M059J (cell line): ENCODE measurements at regions not wholly inside any gene's neighbourhood (a gene's known extent, or its start where the extent isn't known, plus 50 kb on each side); places are given as distances from the start of the nearest gene placed in this dataset.

Experiments
- DNase-seq: peaks from one replicate; pipeline ENCODE4 v3.0.0-alpha.2; 2012; ENCODE audit warnings: low read depth

DNA sequence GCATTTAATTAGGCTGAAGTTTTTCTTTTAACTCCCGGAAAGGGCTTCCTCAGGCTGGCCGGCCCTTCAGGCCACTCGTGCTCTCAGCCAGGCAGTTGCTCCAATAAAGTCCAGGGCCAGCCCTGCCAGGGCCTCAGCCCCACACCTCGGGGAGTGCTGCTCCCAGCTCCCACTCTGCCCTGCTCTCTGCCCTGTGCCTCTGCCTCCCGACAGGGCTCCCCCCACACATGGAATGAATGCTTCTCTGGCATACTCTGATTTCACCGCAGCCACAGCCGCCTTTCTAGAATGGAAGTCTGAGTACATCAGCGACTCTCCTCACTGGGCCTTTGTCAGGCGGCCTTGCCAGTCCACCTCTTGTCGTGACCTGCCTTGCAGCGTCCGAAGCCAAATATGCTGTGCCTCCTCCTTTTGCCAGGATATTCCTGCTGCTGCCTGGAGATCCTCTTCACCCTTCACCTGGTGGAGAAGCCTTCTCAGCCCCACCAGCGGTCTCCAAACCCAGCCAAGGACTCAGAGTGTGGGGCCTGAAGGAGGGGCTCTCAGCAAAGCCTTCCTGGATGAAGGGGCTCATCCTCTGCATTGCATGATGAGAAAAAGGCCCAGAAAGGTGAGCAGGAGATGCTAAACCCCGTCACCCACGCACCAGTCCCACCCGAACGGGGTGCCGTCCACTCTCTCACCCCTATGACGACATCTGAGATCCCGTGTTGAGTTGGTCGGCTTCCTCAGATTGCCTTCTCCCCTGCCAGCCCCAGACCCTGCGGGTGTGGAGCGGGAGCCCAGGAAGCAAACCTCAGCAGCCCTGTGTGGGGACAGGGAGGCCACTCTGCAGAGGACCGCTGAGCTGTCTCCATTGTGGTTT is 472.7 kb upstream of the HS6ST1 start:
- DNase-seq, result no peak

DNA sequence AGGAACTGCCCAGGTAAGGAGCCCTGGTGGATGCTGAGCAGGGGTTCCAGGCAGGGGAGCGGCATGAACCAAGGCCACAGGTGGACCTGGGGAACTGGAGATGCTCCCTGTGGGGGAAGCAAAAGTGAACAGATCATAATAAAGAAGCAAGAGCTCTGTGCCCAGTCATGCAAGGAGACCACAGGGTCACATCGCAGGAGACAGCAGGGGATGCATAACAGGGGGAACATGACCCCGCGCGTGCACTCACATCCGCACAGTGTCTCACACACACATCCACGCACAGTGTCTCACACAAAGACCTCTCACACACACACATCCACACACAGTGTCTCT is 473.3 kb upstream of the HS6ST1 start:
- no peak for DNase-seq

DNA sequence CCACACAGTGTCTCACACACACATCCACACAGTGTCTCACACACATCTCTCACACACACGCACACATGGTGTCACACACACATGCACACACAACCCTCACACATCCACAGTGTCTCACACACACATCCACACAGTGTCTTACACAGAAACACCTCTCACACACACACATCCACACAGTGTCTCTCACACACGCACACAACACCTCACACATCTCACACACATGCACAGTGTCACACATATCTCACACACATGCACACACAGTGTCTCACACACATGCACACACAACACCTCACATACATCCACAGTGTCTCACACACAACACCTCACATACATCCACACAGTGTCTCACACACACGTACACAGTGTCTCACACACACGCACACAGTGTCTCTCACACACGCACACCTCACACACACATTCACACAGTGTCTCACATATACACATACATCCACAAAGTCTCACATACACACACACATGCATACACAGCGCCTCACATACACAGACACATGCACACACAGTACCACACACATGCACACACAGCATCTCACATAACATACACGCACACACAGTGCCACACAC is 473.9 kb upstream of the HS6ST1 start:
- DNase-seq, result no peak

DNA sequence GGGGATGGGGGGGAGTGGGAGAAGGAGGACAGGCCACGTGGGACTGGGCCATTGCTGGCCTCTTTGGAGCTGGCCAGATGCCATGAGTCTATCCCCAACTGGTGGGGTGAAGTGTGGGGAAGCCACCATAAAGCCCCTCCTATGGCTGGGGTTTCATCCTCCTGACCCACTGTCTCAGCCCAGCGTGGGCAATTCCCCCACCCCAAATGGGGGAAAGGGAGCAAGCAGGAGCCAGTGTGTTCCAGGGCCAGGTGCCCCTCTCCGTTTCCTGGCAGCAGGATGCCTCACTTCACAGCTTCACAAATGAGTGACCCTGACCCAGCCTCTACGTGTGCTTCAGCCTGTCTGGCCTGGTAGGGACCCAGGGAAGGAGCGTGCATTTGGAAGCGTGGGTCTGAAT is 474.7 kb upstream of the HS6ST1 start:
- DNase-seq, result no peak

DNA sequence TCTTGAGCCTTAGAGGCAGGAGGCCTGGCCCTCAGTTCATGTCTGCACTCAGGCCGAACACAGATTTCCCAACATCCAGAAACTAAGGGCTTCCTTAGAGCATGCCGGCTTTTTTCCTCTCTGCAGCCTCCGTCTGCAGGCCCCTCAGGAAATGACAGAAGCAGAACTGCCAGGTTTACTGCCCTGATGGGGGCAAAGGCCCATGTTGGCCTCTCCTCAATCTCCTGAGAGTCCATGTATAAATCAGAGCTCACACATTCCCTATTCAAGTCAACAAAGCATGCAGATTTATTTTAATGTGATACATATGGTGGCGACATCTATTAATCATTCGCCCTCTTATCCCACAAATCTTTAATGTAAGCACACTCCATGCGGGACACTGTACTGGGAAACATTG is 475.6 kb upstream of the HS6ST1 start:
- no peak for DNase-seq

DNA sequence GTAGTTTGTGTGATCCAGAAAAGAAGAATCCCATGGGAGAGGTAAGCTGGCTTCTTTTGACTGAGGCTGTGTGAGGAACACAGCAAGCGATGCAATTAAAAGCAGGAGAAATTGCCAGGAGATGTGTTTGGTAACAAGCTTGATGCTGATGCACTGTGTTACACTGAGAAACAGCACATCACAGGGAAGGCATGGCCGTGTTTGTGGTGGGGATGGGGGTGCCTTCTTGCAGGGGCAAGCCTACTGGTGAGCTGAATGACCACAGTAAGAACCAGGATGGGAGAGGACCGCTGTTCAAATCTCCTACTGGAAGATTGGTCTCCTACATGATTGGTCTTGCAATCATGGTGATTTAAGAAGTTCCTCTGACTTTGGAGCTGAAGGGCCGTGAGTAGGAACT is 477.7 kb upstream of the HS6ST1 start:
- DNase-seq, result no peak

DNA sequence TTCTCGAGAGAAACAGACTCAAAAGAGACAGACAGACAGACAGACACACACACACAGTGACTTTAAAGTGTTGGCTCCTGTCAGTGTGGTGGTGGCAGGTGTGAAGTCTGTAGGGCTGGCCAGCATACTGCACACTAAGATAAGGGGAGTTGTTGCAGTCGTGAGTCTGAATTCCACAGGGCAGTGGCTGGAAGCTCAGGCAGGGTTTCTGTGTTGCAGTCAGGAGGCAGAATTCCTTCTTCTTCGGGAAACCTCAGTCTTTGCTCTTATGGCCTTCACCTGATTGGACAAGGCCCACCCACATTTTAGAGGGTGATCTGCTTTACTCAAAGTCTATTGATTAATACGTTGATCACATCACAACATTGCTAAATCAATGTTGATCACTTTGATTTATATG is 478.4 kb upstream of the HS6ST1 start:
- no peak for DNase-seq

DNA sequence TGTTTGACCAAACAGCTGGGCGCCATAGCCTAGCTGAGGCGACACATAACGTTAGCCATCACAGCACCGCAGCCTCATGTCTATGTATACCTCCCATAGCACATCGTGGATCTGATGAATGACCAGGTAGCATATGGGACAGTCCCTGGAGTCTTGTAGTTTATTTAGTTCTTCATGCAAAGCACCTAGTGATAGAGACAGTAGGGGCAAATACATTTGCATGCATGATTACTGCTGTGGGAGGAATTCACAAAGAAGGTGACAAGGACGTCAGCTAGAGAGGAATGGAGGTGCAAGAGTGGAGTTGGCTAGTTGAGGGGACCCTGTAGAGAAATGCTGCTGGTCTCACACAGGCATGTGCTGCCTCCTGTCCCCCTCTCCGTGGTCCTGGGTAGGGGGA is 478.9 kb upstream of the HS6ST1 start:
- DNase-seq, result no peak

DNA sequence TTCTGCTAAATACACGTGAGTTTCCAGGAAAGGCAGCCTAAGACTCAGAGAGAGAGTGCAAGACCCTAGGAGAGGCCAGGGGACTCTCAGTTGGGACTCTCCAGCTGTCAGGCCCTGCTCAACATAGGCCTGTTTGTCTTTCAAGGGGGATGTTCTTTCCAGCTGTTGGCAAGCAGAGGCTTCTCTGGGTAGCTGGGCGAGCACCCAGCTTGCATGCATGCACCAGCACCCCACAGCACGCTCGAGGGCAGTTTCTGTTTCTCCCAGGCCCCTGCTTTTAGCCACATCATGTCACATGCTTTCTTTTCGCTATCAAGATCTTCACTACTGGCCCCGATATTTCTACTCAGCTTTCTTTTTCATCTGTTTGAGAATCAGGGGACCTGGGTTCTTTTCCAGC is 479.3 kb upstream of the HS6ST1 start:
- no peak for DNase-seq

DNA sequence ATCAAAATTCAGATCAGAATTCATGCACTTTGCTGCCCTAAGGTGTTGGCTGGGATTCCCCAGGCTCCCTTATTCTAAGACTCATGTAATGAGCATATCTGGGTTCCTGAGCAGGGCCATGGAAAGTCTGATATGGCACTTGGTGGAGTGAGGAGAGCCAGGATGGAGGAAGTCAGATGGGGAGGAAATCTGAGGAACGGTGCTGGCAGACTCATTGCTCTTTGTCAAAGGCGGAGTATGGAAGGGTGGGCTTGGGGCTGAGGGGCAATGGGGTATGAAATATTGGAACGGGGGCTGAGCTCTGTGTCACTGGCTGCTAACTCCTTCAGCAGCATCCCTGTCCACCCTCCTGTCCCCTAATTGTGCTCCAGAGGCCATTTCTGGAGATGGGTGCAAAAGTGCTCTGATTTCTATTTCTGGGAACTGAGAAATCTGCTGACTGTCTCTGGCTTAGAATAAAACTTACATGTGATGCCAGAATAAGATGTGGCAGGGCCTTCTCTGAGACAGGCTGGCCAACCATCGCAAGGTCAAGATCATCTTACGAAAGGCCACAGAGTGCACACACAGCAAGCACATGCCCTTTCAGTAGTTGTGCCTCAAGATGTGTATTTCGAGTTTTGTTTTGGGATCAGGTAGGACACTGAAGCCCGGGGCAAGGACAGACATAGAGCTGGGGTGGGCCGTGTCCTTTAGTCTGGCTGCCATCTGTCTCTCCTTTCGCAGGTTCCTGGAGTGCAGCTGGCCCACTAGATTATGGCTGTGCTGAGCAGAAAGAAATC is 480.0 kb upstream of the HS6ST1 start:
- no peak for DNase-seq

DNA sequence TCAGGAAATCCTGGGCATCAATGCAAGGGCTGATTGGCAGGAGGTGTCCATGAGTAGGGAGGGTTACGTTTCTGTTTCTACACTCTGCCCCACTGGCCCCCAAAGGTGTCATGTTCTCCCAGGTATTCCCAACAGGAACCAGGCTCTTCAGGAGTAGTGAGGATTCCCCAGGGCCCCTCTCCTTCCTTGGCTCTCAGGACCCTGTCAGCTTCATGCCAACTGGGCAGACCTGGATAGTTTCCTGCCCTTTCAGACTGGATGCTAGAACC is 480.6 kb upstream of the HS6ST1 start:
- no peak for DNase-seq

DNA sequence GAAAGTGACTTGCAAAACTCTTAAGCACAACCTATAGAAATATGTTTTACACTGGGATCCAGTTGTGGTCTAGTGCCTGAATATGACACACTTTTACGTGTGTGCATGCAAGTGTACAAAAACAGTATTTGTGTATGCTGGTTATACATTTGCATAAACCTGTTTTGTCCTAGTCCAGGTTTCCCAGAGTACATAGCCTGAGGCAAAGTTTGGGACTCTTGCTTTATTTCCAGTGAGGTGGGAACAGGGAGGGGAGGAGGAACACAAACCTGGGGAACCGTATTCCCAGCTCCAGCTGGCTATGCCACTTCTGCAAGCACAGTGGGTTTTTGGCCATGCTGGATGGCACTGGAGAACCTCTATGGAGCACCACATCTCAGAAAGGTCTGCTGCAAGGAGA is 481.1 kb upstream of the HS6ST1 start:
- no peak for DNase-seq

DNA sequence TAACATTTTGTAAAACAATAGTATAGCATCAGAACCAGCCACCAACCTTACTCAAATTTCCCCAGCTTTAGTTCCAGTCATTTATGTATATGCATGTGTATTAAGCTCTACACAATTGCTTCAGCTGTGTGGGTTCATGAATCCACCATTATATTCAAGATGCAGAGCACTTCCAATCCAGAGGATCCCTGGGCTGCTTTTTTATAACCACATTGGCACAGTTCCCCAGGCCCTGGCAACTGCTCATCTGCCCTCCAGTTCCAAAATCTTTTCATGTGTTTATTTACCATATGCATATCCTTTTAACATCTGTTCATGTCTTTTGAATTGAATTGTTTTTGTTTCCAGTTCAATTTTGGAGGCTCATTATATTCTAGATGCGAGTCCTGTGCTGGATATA is 482.9 kb upstream of the HS6ST1 start:
- no peak for DNase-seq

DNA sequence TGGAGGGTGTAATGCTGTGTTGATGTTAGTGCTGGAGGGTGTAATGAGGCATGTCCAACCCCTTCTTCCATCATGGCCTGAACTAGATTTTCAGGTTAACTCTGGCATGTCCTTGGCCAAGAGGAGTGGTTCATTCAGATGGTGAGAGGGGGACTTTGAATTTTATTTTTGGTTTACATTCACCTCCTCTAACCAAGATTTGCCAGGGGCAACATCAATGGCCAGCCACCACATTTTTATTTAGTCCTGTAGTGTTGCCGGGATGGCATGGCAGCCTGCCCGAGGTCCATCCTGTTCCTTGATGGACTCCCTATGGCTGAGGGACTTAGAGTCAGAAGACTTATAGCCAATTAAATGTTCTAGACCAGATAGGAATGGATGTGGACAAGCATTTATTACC is 484.6 kb upstream of the HS6ST1 start:
- DNase-seq, result no peak

DNA sequence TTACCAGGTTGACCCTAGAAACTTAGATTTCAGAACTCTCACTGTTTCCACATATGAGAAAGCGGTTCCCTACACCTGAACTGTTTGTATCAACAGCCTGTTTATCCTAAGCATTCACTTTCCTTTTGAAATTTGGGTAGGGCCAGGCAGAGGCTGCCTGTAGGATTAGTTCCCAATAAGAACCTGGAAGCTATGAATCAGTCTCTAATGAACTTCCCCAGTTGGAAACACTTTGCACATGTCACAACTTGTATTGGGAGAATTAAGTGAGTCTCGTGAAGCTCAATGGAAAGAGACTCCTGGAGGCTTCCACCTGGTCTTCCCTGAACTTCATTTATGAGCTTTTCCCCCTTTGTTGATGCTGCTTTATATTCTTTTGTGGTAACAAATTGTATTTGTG is 486.6 kb upstream of the HS6ST1 start:
- no peak for DNase-seq

DNA sequence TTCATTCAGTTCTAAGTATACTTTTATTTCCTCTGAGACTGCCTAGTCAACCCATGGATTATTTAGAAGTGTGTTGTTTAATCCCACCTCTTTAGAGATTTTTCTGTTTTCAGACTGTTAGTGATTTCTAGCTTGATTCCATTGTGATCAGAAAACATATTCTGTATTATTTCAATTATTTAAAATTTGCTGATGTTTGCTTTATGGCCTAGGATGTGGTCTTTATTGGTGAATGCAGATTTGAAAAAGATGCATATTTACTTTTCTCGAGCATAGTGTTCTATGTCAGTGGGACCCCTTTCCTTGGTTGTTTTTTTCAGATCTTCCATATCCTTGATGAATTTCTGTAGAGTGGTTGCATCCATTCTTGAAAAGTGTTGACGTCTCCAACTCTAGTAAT is 487.2 kb upstream of the HS6ST1 start:
- no peak for DNase-seq

DNA sequence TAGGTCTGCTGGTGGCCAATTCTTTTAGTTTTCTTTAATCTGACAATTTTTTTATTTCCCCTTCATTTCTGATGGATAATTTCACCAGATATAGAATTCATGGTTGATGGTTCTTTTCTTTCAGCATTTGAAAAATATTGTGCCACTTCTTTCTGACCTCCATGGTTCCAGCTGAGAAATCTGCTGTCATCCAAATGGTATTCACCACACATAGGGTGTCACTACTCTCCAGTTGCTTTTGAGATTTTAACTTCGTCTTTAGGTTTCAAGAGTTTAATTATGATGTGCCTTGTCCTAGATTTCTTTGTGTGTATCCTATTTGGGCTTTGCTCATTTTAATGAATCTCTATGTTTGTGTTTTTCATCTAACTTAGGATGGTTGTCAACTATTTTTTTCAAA is 488.6 kb upstream of the HS6ST1 start:
- no peak for DNase-seq

DNA sequence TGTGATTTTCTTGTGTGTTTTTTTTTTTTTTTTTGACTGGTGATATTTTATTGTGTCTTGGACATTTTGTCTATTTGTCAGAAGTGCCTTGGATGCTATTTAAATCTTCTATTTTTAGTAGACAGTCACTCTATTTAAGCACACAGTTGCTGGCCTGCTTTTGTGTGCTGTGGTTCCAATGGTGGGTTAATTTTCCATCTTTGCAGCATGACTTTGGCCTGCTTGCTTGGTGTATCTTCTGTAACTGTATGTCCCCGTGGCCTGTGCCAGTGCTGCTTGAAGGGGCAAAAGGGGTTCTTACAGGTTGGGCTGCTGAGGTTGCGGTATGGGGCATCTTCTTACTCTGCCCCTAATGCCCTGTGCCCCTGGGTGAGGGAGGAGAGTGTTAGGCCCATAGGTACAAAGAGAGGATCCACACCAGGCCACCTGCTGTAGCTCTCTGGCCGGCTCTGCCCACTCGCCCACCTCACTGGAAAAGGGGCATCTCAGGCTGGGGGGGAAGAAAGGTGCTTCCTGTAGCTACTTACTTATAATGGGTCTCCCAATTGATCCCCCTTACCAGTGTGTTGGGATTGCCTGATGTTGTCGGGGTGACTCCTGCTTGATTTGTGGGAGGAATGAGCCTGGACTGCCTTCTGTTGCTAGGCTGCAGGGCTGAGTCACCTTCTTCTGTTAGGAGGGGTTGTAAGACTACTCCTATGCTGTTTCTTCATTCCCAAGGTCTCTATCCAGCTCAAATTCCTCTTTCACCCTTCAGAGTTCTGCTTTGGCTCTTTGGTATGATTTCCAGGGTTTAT is 490.0 kb upstream of the HS6ST1 start:
- peak; percentile 18 for DNase-seq

DNA sequence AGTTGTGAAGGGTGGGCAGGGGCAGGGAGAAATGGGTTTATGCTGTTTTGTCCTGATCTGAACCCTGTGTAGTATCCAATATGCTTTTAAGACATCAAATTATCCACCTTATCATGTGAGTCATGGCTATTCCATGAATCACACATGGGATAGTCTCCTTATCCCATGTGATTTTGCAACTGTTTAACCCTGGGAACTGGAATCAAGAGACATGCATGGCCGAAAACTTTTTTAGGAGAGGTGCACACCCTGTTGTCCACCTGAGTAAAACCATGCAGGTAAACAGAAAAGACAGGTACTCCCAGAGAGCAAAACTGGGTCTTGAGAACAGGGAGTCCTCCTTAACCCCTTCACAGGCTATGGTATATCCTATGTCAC is 490.6 kb upstream of the HS6ST1 start:
- DNase-seq, result peak; percentile 6

DNA sequence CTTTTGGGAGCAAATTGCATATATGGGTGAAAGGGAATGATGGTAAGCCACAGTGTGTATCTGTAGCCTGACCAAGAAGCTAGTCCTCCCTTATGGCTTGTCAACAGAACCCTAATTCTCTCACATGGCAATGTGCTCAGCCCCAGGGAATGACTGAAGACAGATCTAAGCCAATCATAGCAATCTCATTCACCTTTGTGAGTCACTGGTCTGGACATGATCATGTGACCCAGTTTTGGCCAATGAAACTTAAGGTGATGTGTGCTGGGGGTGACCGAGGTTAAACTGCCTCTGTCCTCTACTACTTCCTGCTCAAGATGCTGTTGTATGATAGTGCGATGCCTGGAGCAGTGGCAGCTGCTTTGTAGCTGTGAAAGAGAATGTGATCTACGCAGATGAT is 491.2 kb upstream of the HS6ST1 start:
- DNase-seq, result no peak

DNA sequence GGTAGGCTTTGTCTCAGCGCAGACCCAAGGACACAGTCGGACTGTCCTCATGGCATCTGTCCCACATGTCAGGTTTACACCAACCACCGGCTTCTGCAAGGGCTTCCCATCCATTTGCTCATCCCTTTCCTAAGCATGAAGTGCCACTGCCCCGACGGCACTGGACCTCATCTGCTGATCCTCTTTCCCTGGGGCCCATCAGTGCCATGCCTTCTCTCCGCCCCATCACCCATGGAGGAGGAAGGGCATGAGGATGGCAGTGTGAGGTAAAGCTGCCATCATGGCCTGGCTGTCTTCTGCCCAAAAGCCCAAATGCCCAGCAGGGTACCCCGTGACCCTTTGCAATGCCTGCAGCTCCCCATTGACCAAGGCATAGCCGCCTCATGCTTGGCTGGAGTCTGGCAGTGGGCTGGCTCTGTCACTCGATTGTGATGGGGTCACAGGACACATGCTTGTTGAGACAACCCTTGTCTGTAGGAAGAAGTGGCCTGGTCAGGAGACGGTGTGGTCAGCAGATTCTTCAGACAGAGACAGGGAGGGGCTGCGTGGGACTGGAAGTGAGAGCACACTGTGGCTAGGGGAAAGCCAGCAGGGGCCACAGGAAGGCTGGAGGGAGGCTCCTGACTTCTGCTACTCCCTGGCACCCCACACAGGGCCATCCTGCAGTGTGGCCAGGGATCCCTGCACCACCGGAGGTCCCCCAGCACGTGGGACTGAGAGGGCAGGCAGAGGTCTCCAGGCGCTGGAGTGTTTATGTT is 493.7 kb upstream of the HS6ST1 start:
- no peak for DNase-seq
